Osteocyte (in vitro differentiated cells): ENCODE measurements at regions not wholly inside any gene's neighbourhood (a gene's known extent, or its start where the extent isn't known, plus 50 kb on each side); places are given as distances from the start of the nearest gene placed in this dataset.

ENCODE experiments used
- DNase-seq: peaks from one replicate; pipeline ENCODE4 v3.0.0; 2021; ENCODE audit warnings: mixed read lengths; ENCODE audit not compliant: unreplicated experiment; ENCODE audit errors: extremely low spot score
- H3K27ac Mint-ChIP-seq: one replicate; pipeline ENCODE4 v1.8.0; 2021; ENCODE audit warnings: mild to moderate bottlenecking, mixed read lengths; ENCODE audit not compliant: unreplicated experiment
- H3K27me3 Mint-ChIP-seq: one replicate; pipeline ENCODE4 v1.8.0; 2021; ENCODE audit warnings: mixed read lengths; ENCODE audit not compliant: unreplicated experiment
- H3K36me3 Mint-ChIP-seq: one replicate; pipeline ENCODE4 v1.8.0; 2021; ENCODE audit warnings: mixed read lengths; ENCODE audit not compliant: unreplicated experiment
- H3K4me1 Mint-ChIP-seq: one replicate; pipeline ENCODE4 v1.8.0; 2021; ENCODE audit warnings: mixed read lengths; ENCODE audit not compliant: unreplicated experiment
- H3K4me3 Mint-ChIP-seq: one replicate; pipeline ENCODE4 v1.8.0; 2021; ENCODE audit warnings: mild to moderate bottlenecking, moderate library complexity, mixed read lengths; ENCODE audit not compliant: unreplicated experiment
- H3K9me3 Mint-ChIP-seq: one replicate; pipeline ENCODE4 v1.8.0; 2021; ENCODE audit warnings: mixed read lengths; ENCODE audit not compliant: unreplicated experiment
- TF ChIP-seq, protein P1 (sequence below): fragments of 200-600 bp; sonication (generic); IDR thresholded peaks from 2 replicates; pipeline ENCODE4 v1.5.0; 2021; ENCODE audit warnings: antibody characterized with exemption, mild to moderate bottlenecking, moderate library complexity

DNA sequence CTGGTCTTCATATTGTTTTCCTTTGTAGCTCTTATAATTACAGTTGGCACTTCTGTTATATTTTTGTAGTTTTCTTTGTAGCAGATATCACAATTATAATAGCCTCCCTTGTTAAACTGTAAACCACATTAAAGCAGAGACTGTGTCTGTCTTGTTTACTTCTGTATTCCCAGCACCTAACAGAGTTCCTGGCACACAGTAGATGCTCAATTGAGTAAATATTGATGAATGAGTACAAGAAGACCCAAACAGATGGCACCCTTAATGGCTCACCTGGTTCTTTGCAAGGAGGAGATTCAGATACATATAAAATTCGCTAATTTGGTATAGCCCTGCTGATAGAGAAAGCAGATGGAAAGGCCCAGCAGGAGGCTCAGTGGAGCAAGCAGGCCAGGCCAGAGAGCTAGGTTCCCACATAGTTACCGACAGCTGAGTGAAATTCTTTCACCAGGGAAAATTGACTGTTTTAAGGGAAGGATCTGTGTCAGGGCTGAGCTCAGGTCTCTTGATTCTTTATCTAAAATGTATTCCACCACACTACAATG, 120.1 kb downstream of the NUP35 start:
- no peaks in the 10 kb centered on the region for H3K4me1 Mint-ChIP-seq
- TF ChIP-seq, protein P1, sequence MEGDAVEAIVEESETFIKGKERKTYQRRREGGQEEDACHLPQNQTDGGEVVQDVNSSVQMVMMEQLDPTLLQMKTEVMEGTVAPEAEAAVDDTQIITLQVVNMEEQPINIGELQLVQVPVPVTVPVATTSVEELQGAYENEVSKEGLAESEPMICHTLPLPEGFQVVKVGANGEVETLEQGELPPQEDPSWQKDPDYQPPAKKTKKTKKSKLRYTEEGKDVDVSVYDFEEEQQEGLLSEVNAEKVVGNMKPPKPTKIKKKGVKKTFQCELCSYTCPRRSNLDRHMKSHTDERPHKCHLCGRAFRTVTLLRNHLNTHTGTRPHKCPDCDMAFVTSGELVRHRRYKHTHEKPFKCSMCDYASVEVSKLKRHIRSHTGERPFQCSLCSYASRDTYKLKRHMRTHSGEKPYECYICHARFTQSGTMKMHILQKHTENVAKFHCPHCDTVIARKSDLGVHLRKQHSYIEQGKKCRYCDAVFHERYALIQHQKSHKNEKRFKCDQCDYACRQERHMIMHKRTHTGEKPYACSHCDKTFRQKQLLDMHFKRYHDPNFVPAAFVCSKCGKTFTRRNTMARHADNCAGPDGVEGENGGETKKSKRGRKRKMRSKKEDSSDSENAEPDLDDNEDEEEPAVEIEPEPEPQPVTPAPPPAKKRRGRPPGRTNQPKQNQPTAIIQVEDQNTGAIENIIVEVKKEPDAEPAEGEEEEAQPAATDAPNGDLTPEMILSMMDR, result no peak
- H3K27ac Mint-ChIP-seq, result no peak overlapping the region
- no peak overlapping the region for H3K4me3 Mint-ChIP-seq
- peaks cover 15% of the 10 kb centered on the region for H3K27me3 Mint-ChIP-seq
- no peaks in the 10 kb centered on the region for H3K36me3 Mint-ChIP-seq
- DNase-seq, result no peak
- H3K9me3 Mint-ChIP-seq, result no peaks in the 10 kb centered on the region

DNA sequence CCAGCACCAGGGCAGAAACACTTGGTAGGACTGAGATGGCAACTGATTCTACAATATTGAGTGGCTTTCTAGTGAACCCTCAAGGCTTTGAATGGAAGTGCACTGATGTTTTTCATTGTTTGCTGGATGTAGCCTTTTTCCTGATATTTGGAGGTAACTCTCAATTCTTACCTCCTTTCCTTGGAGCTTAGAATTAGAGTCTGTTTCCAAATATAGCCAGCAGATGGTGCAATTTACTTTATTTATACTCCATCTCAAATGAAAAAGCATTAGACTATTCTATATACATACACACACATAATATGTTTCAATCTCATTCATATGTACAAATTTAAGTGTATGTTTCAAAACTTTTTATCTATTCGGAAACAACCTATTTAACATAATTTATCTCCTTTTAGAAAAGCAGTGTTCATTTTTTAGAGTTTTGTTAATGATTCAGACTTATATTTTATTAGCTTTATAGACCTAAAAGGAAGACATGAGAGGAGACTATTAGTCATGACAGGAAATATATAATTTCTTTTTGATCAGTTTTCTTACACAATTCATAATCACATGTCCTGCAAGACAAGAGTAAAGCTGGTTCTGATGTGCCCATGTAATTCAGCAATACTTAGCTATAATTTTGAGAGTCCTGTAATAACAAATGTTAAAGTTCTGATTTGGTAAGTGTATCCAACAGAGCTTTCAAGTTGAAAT, 124.8 kb downstream of the NUP35 start:
- Mint-ChIP-seq H3K4me3 (no peak overlapping the region), H3K4me1 (no peaks in the 10 kb centered on the region), H3K27me3 (peaks cover 16% of the 10 kb centered on the region), H3K36me3 (no peaks in the 10 kb centered on the region), H3K9me3 (no peaks in the 10 kb centered on the region), H3K27ac (no peak overlapping the region)
- TF ChIP-seq, protein P1, result peak; percentile 62
- no peak for DNase-seq

DNA sequence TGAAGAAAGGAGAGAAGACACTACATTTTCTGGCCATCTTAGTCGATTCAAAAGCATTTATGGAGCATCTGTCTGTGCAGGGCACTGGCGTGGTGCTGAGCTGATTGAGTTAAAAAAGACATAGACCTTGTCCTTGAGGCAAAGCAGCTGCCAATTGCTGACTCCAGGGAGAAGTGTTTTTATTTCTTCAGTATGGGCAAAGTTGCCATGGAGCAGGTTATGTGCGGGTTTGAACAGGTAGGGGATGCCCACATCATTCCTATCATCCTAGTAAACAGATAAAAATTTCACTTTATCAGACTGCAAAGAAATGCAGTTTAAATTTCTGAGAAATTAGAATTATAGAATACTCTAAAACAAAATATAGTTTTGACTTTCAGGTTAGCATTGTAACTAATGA, 125.8 kb downstream of the NUP35 start:
- Mint-ChIP-seq H3K36me3 (no peaks in the 10 kb centered on the region), H3K27ac (no peak overlapping the region), H3K4me3 (no peak overlapping the region), H3K9me3 (no peaks in the 10 kb centered on the region), H3K27me3 (peaks cover 19% of the 10 kb centered on the region), H3K4me1 (no peaks in the 10 kb centered on the region)
- TF ChIP-seq, protein P1, result no peak
- no peak for DNase-seq

DNA sequence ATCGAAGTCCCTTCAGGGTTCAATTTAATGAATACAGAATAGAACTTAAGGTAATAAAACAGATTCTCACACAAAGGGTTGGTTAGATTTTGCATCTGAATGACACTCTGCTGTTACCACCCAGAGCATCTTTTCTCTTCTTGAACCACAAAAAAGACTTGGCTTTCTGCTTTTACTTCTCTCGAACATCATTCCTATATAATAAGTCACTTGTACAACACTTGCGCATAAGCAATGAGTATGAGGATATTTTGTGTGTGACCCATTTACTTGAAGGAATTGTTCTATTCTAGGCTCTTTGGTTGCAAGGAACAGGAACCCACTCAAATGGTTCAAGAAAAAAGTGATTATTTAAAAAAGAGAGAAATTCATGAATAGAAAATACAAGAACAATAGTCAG, 126.2 kb downstream of the NUP35 start:
- no peak for DNase-seq
- Mint-ChIP-seq H3K27ac (no peak overlapping the region), H3K27me3 (peaks cover 22% of the 10 kb centered on the region), H3K9me3 (no peaks in the 10 kb centered on the region), H3K4me1 (no peaks in the 10 kb centered on the region), H3K36me3 (no peaks in the 10 kb centered on the region), H3K4me3 (no peak overlapping the region)
- TF ChIP-seq, protein P1, result no peak

DNA sequence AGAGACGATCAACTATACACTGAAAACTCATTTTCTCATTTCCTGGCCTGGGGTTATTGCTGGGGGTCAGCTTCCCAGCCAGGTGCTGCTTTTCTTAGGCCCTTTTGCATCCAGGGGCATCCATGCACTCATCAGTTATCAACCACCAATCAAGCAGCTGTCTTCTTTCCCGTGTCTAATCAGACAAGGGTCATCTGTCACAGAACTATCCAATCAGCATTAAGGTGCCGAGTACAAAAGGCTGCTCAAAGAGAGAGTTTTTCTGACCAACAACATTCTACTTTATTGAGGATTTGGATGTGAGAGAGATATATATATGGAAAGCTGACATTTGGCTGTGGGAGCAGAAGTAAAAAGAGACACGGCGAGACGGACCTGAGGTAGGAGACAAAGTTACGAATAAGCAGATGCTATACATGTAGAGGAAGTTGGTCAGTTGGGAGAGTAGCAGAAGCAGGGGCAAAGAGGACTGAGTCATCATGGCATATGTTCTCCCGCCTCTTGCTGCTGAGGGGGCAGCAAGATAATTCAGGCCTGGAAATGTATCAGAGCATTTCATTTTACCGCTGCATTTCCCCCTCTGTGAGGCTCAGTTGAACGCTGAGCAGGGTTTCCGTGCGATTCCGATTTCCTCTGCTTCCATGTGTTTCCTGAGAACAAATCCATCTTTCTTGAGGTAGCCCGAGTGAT, 129.3 kb downstream of the NUP35 start:
- H3K4me1 Mint-ChIP-seq, result no peaks in the 10 kb centered on the region
- H3K9me3 Mint-ChIP-seq, result no peaks in the 10 kb centered on the region
- TF ChIP-seq, protein P1, result no peak
- no peak for DNase-seq
- no peak overlapping the region for H3K27ac Mint-ChIP-seq
- H3K36me3 Mint-ChIP-seq, result no peaks in the 10 kb centered on the region
- H3K27me3 Mint-ChIP-seq, result peaks cover 14% of the 10 kb centered on the region
- H3K4me3 Mint-ChIP-seq, result no peak overlapping the region
